GM21825 (cell line): ENCODE measurements at regions not wholly inside any gene's neighbourhood (a gene's known extent, or its start where the extent isn't known, plus 50 kb on each side); places are given as distances from the start of the nearest gene placed in this dataset.

Experiments
- ATAC-seq: cut with Tn5 transposase; IDR thresholded peaks from one replicate; pipeline ENCODE4 v1.9.1; 2021; ENCODE audit warnings: mild to moderate bottlenecking, moderate library complexity; ENCODE audit not compliant: unreplicated experiment

DNA sequence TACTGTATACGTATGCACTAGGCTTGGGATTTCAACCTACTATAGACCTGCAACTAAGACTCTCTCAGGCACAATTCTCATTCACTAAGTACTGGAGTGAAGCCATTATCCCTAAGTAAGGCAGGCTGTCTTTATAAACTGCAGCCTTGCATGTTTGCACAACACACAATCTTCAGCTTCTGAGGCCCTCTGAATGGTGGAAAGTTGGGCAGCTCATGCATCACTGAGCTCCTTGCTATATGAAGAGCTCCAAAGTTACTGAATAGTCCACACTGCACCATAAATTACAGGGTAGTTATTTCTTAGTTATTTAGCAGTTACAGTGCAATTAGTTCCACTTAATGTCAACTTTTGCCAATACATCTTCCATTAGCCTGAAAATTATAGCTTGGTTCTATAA lies 384.6 kb downstream of the BRINP1 start:
- no peak for ATAC-seq

DNA sequence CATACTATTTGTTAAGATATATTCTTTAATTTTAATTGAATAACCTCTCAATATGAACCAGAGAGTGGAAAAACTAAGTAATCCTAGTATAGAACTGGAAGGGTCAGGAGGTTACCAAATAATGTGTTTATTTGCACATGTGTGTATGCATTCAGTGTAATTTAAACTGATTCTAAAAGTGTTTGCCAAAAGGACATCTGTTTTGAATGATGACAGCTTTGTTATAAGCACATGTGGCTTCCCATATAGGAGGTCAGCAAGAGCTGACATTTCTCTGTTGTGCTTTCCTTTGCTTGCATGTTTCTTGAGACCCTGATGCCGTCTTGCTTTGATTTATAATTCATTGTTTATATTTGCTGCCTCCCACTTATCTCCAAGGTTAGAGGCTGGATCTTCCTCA lies 383.4 kb downstream of the BRINP1 start:
- no peak for ATAC-seq

DNA sequence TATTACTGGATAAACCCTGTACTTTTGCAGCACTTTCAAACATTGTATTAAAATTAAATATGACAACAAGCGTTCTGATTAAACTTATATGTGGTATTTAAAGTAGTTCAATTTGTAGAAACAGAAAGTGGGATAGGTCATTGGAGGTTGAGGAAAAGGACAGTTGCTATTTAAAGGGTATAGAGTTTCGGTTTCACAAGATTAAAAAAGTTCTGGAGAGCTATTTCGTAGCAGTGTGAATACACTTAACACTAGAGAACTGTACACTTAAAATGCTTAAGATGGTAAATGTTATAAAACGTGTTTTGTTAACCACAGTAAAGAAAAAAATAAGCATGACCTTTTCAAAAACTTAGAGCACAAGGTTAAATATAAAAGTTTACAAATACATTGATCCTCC lies 382.1 kb downstream of the BRINP1 start:
- no peak for ATAC-seq

DNA sequence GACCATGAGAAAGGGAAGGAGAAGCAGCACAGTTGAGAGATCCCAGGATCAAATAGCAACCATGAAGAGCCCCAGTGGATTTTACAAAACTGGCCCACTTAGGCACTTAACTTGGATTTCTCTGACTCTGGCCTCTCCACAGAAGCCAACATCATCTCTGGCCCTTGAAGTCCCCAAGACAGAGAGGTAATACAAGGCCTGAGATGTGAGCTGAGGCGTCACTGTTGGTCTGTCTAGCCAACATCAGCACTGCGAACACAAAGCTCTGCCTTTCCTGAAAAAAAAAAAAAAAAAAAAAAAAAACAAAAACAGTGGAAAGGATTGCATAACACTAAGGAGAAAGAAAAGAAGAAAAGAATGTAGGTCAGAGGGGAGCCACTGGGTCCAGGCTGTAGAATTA lies 378.3 kb downstream of the BRINP1 start:
- no peak for ATAC-seq

DNA sequence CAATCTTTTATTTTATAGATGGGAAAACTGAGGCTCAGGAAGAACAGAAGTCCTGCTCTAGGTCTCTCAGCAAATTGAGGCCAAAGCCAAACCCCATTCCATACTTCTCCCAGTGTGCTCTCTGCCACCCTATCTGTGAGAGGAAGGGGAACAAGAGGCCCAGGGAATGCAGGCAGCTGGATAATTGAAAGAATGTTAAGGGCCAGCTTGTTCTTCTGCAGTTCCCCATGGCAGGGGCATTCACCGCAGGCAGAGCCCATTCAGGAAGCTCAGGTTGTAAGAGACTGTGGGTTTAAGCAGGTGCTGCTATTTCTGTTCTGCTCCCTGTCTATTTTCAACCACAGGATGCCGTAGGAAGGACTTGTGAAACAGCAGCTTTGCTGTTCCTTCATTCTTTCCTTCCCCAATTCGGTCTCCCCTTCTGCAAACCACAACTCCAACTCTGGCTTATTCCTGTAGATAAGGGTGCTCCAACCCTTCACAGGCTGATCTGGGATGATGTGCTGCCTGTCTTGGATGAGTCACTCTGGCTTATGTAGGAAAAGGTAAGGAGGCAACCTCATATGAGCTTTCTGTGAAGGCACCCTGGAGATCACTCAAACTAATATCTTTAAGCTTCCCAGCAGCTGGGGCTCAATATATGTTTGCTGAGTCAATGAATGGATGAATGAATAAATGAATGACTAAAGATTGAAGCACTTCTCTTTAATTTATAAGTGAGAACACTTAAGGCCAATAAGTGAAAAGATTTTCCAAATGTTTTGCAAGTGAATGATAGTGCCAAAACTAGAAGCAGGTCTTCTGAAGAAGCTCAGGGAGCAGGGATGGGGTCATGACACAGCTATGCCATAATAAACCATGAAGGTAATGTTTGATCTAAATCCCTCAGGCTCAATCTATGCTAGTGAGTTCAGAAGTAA lies 377.6 kb downstream of the BRINP1 start:
- ATAC-seq = no peak

DNA sequence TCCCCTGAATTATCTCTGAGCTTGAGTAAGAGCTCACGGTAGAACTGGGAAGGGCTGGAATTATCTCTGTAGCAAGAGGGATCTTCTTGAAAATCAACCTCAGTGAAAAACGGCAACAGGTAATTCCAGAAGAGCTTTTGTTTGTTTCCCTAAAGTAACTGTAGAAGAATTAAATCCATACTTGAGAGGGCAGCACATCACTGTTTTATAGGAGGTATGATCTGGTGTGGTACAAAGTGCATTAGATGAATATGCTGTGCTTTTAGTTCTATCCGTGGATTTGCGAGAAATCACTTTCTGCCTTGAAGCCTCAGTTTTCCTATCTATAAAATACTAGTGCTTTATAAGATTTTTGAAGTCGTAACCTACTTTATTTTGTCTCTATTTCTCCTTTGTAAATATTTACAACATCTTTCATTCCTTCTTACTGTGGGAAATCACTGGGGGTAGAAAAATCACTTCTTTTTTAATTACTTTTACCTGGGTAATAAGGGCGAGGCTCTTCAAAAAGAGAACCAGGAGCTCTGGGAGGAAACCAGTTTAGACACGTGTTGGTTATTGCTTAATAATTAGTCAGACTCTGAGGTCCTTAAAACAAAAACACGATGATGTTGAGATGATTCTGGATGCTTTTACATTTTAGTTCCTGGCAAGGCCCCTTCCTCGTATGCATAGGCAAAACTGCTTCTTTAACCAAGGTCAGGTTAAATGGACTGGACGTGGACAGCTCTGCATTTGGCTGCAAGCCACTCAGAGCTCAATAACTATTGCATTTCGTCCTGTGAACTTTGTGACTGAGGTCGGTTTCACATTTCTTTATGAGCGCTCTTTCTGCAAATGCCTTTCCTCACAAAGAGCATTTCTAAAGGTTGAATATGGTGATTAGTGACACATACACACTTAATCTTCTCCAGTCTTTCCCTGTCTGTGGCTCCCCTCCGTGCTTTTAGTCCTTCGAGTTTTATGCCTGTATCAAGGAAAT lies 376.1 kb downstream of the BRINP1 start:
- ATAC-seq = no peak

DNA sequence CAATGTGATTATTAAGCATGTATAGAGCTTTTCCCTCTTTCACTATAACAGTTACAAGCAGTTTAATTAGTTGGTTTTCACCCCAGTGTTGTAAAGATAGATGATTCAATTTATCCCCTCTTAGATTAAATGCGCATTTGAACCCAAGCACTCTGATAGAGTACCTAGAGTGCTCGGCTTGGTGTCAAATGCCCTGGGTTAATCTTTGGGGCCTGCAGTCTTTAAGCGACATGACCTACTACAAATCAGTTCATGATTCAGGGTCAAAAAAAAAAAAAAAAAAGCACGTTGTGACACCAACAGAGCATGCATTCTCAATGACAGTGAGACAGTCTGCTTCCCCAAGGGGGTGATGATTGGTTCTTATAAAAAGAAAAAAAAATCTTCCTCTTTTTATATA lies 375.3 kb downstream of the BRINP1 start:
- no peak for ATAC-seq

DNA sequence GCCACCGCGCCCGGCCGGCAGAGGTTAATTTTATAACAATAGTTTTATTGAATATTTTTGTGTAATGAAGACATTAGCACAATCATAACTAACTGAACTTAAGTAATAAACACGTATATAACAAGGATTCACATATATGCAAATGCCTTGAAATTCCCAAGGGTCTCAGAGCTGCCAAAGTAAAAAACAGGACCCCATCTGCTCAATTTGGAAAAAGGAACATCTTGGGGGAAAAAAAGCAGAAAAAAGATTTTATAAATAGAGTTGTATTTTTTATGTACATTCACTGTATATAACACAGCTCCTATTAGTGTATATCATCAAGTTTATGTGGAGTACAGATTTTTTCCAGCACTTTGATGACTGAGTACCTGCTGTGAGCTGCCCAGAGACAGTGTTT lies 366.7 kb downstream of the BRINP1 start:
- ATAC-seq = no peak

DNA sequence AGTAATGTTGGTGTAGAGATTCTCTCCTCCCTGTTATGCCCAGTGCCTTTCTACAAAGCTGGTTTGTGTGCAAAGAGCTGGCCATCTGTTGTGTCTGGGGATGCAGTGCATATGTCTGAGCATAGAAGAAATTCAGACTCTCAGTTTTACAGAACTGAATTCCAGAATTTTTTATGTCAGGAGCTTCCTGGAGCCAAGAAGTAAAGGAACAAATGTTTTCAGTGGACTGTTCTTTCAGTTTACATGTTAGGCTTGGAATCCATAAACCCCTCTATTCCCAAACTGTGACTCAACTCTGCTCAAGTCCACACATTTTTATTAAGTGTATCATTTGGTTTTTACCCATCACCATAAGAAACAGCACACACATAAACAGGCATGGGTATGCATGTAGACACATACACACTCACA lies 366.0 kb downstream of the BRINP1 start:
- ATAC-seq = no peak

DNA sequence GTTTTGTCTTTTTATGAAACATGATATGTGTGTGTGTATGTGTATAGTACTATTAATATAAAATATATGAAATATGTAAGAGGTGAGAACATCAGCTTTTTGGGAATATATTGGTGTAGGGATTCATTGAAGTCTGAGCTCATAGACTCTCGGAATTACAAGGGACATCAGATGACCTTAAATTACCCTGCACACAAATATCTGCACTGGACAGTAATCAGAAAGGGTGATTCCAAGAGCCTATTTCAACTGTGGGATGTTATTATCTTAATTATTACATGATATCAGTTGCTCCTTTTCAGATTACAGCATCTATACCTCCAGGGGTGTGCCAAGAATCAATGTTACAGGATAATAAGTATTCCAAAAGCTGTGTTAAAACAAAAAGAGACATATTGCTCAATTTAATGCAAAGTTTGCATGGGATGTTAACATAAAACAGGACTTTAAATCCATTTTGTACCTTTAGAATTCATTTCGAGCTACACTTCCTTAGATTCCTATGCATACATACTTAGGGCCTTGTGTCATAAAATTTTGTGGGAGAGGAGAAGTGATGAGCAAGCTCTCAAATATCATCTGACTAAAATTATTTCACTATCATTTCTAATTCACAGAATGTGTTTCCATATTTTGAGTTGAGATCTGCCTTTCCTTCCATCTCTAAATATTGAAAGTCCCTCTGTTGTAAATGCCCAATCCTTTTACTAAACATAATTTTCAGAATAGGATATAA lies 365.2 kb downstream of the BRINP1 start:
- ATAC-seq = no peak

DNA sequence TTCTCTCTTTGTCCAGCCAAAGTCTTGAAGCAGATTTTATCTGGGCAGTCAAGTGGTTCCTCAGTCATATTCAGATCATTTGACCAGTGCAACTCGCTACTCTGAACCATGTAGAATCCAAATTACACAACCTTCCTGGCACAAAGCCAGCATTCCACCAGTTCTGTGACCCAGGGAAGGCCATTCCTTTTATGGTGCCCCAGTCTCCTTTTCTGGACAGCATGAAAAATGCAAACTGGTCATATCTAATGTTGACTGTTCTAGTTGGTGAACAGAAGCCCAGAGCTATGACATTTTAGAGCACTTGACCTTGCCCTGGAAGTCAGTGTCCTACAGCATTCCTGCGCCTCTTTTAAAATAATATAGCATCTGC lies 364.6 kb downstream of the BRINP1 start:
- no peak for ATAC-seq

DNA sequence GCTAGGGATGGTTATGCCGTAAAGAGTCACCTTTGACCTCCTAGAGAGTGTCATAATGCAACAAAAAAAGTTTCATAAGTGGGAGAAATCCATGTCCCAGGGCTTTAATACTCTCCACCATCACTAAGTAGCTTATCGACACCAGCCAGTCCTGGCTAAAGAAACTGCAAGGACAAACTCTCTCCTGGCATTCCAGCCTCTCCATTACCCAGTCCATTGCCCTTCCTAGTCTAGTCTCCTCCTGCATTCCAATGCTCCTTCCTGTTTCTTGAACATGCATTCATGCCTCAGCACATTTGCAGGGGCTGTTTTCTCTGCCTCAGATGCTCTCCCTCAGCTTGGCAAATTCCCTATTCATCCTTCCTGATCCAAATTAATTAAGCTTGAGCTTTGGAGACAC lies 364.1 kb downstream of the BRINP1 start:
- ATAC-seq = no peak

DNA sequence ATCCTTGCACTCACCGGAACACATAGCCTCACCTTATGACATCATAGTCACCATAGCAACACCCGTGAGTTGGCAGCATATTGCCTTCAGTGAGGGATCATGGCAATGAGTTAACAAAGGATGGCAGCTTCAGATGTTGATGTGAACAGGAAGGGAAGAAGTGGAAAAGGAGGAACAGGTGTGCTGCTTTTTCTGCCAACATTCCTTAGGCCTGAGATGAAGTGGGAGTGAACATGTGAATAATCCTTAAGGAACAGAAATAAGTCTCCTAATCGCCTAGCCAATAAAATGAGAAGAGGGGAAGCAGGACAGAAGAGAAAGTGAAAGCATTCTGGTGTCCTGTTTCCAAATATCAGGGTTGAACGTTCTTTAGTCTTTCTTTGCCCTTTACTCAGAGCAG lies 360.0 kb downstream of the BRINP1 start:
- ATAC-seq = no peak

DNA sequence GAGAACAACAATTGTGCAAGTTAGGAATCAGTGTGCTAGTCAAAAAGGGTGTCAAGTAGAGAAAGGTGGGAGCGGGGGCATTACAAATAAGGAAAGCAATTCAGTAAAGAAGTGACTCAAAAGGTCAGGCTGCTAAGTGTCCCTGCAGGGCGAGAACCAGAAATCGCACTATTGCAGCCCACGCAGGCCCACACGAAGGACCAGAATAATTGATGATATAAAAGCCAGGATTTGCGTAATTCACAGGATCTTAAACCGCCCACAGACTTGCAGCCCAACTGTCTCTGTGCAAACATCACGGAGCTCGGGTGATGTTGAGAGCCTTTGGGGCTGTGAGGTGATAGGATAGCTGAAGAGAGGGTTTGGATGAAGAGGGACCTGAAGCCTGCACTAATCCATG lies 349.0 kb downstream of the BRINP1 start:
- ATAC-seq = no peak

DNA sequence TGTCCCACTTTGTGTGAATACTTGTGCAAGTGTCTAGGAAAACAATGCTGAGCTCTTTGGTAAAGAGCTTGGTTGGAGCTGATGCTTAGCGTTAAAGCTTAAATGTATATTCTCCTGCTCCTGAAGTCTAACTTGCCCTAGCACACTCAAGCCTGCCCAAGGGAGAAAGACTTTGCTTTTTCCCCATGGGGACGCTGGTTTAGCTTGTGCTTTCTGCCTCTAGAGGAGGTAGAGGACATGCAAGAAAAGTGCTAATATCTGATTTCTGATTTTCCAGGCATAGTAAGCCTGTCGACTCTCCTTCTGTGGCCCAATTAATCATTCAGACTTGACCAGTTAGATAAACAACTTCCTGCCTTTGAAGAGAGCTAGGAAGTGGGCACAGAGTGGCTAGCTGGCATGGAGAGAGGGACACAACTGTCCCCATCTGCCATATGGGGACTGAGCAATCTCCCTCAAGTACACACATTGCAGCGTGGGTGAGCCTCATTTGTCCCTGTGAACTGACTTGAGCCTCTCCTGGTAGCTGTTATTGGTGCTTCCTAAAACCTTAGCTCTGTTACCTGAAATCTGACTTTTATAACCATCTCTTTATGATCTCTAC lies 348.4 kb downstream of the BRINP1 start:
- no peak for ATAC-seq

DNA sequence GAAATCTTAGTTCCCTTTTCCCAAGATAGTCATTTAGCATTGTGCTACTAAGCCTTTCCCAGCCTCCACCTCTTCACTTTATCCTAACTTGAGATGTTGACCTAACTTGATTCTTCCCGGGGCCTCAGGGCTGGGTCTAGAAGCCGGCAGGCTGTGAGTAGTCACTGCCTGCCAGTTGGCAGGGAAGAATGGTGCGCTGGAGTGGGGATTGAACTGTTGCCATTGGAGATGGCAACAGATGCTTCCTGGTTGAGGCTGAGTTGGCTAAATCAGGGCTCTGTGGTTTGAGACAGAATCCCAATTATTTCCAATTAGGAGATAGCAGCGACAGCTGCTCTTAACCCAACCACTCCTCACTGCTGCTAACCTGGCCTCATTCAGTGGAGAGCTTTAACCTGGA lies 343.1 kb downstream of the BRINP1 start:
- ATAC-seq = no peak

DNA sequence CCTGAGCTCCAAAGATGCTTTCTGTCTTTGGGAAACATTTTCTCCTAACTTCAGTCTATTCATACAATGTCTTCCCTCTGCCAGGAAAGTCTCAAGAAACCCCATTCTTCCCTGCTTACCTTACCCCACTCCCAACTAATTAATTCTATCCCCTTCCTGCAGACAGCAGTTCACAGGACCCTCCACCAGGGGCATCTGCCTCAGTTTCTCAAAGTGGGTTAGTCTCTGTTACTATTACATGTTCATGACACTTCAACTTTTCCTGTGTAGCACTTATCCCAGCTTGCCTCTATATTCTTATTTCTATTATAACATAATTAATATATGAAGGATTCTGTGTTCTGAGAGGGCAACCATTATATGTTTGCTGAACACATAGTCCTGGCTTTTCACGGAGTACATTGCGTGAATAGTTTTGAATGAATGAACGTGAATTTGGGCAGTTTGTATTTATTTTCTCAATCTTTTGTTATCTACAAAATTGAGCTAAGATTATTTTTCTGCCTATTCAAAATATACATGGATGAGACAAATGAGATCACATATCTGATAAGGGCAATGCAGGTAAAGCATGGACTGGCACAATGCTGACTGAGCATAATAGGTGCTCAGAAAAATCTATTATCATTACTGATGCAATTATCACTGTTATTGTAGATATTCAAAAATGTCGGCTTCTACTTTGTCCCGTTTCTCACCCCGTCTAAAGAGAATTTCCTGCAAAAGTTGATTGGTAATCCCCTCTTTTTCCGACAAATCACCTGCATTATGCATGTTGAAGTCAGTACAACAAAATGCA lies 341.1 kb downstream of the BRINP1 start:
- ATAC-seq = no peak

DNA sequence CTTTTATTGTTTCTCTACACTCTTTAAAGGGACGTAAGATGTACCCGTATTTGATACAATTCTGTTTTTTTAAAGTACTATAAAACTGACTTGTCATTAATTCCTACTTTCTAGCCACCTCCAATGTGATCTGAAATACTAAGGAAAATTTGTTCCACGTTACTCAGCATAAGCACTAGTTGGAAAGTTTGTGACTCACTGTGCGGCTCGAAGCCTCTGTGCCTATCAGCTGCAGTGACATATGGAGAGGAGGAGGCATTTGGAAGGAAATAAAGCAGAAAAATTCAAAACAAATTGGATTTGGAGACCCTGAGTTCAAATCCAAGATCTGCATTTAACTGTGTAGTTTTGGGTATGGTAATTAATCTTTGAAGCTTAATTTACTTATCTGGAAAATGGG lies 339.3 kb downstream of the BRINP1 start:
- ATAC-seq = no peak

DNA sequence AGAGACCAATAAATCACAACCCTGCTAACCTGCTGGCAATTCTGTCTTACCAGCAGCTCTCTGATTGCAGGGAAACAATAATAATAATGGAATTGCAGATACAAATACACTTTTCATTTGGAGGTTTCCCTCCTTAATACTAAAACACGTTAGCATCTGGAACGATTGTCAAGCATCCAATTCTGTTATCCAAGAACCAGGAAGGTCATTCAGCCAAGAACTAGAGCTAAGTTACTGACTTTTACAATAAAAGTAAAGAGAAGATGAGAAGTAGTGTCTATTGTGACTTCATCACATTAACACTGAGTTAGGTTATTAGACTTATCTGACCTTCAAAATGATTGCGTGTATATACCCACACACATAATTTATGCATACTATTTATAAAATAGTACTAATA lies 335.6 kb downstream of the BRINP1 start:
- no peak for ATAC-seq

DNA sequence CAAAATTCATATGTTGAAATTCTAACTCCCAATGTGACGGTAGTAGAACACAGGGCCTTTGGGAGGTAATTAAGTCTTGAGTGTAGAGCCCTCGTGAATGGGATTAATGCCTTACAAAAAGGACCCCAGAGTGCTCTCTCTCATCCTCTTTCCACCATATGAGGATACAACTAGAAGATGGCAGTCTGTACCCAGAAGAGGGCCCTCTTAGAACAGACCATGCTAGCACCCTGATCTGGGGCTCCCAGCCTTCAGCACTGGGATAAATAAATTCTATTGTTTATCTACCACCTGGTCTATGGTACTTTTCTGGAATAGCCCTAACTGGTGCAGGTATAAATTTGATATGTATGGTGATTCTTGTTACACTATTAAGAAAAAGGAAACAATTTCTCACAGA lies 332.3 kb downstream of the BRINP1 start:
- ATAC-seq = no peak
